A549 (cell line): ENCODE measurements at regions not wholly inside any gene's neighbourhood (a gene's known extent, or its start where the extent isn't known, plus 50 kb on each side); places are given as distances from the start of the nearest gene placed in this dataset.

ENCODE experiments used
- ATAC-seq, 2 experiments: fragments of 200-7000 bp in 1 of 2; fragments of >200 bp in 1 of 2; cut with Nextera tagmentation in 1 of 2; cut with Tn5 transposase in 1 of 2; 3 replicates each; pipeline versions ENCODE4 v1.8.0 to v1.9.1; 2018 to 2020; ENCODE audit warnings: mild to moderate bottlenecking in 1 of 2, moderate library complexity in 1 of 2
- CTCF ChIA-PET: fragments of 300-600 bp; sonication (Branson Sonifier 250); formaldehyde crosslinking; extraction: SDS; loops from one replicate; lab custom pipeline; 2021; ENCODE audit warnings: antibody characterized with exemption, inconsistent platforms; lab: Yijun Ruan, JAX
- POLR2A ChIA-PET: fragments of 350-600 bp; formaldehyde crosslinking; extraction: SDS; loops from one replicate; lab custom pipeline; 2021; ENCODE audit warnings: antibody characterized with exemption, inconsistent platforms; lab: Yijun Ruan, JAX
- DNase-seq, 2 experiments: peaks; one replicate each; pipeline versions ENCODE4 v3.0.0 to v3.0.0-alpha.2; 2011 to 2016; ENCODE audit warnings: low read depth in 1 of 2, low spot score in 1 of 2
- FAIRE-seq: peaks from 2 replicates; lab custom pipeline; 2011; peaks lifted over from hg19 to GRCh38; lab: Jason Lieb, UNC
- H3K27ac ChIP-seq, 2 experiments: fragments of >200 bp; sonication (Bioruptor Twin); formaldehyde crosslinking; 3 replicates each; pipeline ENCODE4 v1.5.1; 2016 to 2017
- H3K4me1 ChIP-seq: fragments of >200 bp; sonication (Bioruptor Twin); formaldehyde crosslinking; 3 replicates; pipeline ENCODE4 v1.6.1; 2016
- H3K4me2 ChIP-seq: fragments of >200 bp; sonication (Bioruptor Twin); formaldehyde crosslinking; 3 replicates; pipeline ENCODE4 v1.6.1; 2016
- H3K4me3 ChIP-seq: fragments of >200 bp; sonication (Bioruptor Twin); formaldehyde crosslinking; 3 replicates; pipeline ENCODE4 v1.5.1; 2016
- H3K9me3 ChIP-seq: fragments of >200 bp; sonication (Bioruptor Twin); formaldehyde crosslinking; 3 replicates; pipeline ENCODE4 v1.6.1; 2016
- CBX8 ChIP-seq: fragments of 200-600 bp; sonication (generic); IDR thresholded peaks from 2 replicates; pipeline ENCODE4 v1.6.1; 2016
- CEBPB ChIP-seq, 2 experiments: fragments of >200 bp in 1 of 2; sonication (Bioruptor Twin) in 1 of 2; formaldehyde crosslinking in 1 of 2; IDR thresholded peaks; 2 replicates each; pipeline ENCODE4 v1.6.1; 2012 to 2016
- CTCF ChIP-seq: fragments of >200 bp; sonication (Bioruptor Twin); formaldehyde crosslinking; IDR thresholded peaks from 3 replicates; pipeline ENCODE4 v1.5.1; 2016
- EHMT2 ChIP-seq: fragments of 200-600 bp; sonication (generic); IDR thresholded peaks from 2 replicates; pipeline ENCODE4 v1.6.1; 2016; ENCODE audit warnings: antibody characterized with exemption, low read depth, mild to moderate bottlenecking, moderate library complexity
- FOXS1 ChIP-seq: fragments of 250-450 bp; sonication (Bioruptor Pico); IDR thresholded peaks from 2 replicates; pipeline ENCODE4 v1.5.0; 2020; ENCODE audit warnings: mild to moderate bottlenecking, moderate library complexity
- JUNB ChIP-seq: fragments of >200 bp; sonication (Bioruptor Twin); formaldehyde crosslinking; IDR thresholded peaks from 2 replicates; pipeline ENCODE4 v1.6.1; 2016
- KDM1A ChIP-seq: fragments of 200-600 bp; sonication (generic); IDR thresholded peaks from 2 replicates; pipeline ENCODE4 v1.6.1; 2016; ENCODE audit warnings: low read depth, mild to moderate bottlenecking
- KDM5A ChIP-seq: fragments of 200-600 bp; sonication (generic); IDR thresholded peaks from 2 replicates; pipeline ENCODE4 v1.6.1; 2016; ENCODE audit warnings: antibody characterized with exemption, mild to moderate bottlenecking
- MYC ChIP-seq: IDR thresholded peaks from 2 replicates; pipeline ENCODE4 v1.6.1; 2012; ENCODE audit warnings: mild to moderate bottlenecking, inconsistent platforms, low read length, improper control_type of control experiment, borderline replicate concordance
- NFE2L2 ChIP-seq: fragments of 150-350 bp; conservative IDR thresholded peaks from 2 replicates; pipeline ENCODE4 v1.6.1; 2014; ENCODE audit warnings: low read length
- NPAS2 ChIP-seq: fragments of 250-450 bp; sonication (Bioruptor Pico); IDR thresholded peaks from 2 replicates; pipeline ENCODE4 v1.8.0; 2022; ENCODE audit warnings: mild to moderate bottlenecking, moderate library complexity, borderline replicate concordance
- PHF8 ChIP-seq: fragments of 200-600 bp; sonication (generic); IDR thresholded peaks from 2 replicates; pipeline ENCODE4 v1.6.1; 2016; ENCODE audit warnings: low read depth, mild to moderate bottlenecking, antibody characterized with exemption, moderate library complexity, borderline replicate concordance
- POLR2AphosphoS2 ChIP-seq: conservative IDR thresholded peaks from 2 replicates; pipeline ENCODE4 v1.6.1; 2012; ENCODE audit warnings: low read length, improper control_type of control experiment, inconsistent platforms
- RAD21 ChIP-seq, 2 experiments: fragments of >200 bp in 1 of 2; sonication (Bioruptor Twin) in 1 of 2; formaldehyde crosslinking in 1 of 2; IDR thresholded peaks in 1 of 2; conservative IDR thresholded peaks in 1 of 2; 2 replicates in 1 of 2; 3 replicates in 1 of 2; pipeline ENCODE4 v1.6.1; 2012 to 2018; ENCODE audit warnings: inconsistent platforms in 1 of 2
- RARB ChIP-seq: fragments of 250-450 bp; sonication (Bioruptor Pico); IDR thresholded peaks from 2 replicates; pipeline ENCODE4 v1.8.0; 2021; ENCODE audit warnings: mild to moderate bottlenecking, moderate library complexity
- REST ChIP-seq: fragments of 200-600 bp; sonication (generic); IDR thresholded peaks from 2 replicates; pipeline ENCODE4 v1.6.1; 2016; ENCODE audit warnings: antibody characterized with exemption, mild to moderate bottlenecking, moderate library complexity
- SREBF2 ChIP-seq: fragments of 450-650 bp; IDR thresholded peaks from 2 replicates; pipeline ENCODE4 v1.6.1; 2014; ENCODE audit warnings: mild to moderate bottlenecking, moderate library complexity
- TFCP2L1 ChIP-seq: fragments of 250-450 bp; sonication (Bioruptor Pico); IDR thresholded peaks from 2 replicates; pipeline ENCODE4 v1.5.0; 2021; ENCODE audit warnings: mild to moderate bottlenecking
- USF2 ChIP-seq: fragments of 450-650 bp; IDR thresholded peaks from 2 replicates; pipeline ENCODE4 v1.6.1; 2014; ENCODE audit warnings: antibody characterized with exemption
- ZSCAN20 ChIP-seq: fragments of 250-450 bp; sonication (Bioruptor Pico); IDR thresholded peaks from 2 replicates; pipeline ENCODE4 v1.8.0; 2022; ENCODE audit warnings: mild to moderate bottlenecking, moderate library complexity
- WGBS: methylation state at CpG from one replicate; pipeline ENCODE4 v1.1.6; 2017; ENCODE audit errors: missing lambda C conversion rate; 5-methylcytosine and 5-hydroxymethylcytosine counted together
- TF ChIP-seq, protein P1 (sequence below): fragments of >200 bp; sonication (Bioruptor Twin); formaldehyde crosslinking; IDR thresholded peaks from 3 replicates; pipeline ENCODE4 v1.6.1; 2016

- TF ChIP-seq FOXS1 (CRISPR knock-in tag) (no peak), MYC (no peak), REST (no peak), RARB (no peak), PHF8 (no peak), RAD21 (conservative IDR thresholded peaks at IDR 0.05 in 1 of 2, IDR thresholded peaks at IDR 0.05 in 1 of 2) (no peak), JUNB (no peak), KDM5A (no peak), CBX8 (no peak)
- POLR2A ChIA-PET, result no interaction called here
- H3K4me2 ChIP-seq, result no peak overlapping the region
- FAIRE-seq (no peak), DNase-seq (no peak), ATAC-seq (no peak)
- H3K27ac ChIP-seq, result no peak overlapping the region
- CTCF ChIA-PET, result no interaction called here
- H3K4me3 ChIP-seq, result no peak overlapping the region
- no peaks in the 10 kb centered on the region for H3K9me3 ChIP-seq
- H3K4me1 ChIP-seq, result peaks cover 5% of the 10 kb centered on the region; the same call in 1 of the 3 replicates
- WGBS, result 49% methylated on average over 3 of the region's 3 CpGs
Measured at GRCh38 chr1:99548943-99549605, 96.8 kb upstream of the PALMD start.

DNA sequence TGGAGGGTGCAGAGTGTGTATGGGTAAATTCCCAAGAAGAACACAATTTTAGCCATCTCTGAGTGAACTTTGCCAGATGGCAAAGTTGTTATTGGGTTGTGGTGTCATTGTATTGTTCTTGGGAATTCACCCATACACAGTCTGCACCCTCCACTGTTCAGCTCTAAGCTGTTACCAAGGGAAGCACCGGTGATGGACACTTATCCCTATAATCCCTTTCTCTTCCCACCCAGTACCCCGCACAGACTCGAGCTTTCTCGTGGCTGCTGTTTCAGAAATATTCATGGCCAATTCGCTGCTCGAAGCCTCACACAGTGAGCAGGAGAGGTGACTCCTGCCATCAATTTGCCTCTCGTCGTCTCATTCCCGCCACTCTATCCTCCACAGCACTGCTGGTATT, 95.7 kb upstream of the PALMD start:
- no peak for DNase-seq
- ATAC-seq, result no peak
- Histone ChIP-seq H3K4me3 (no peak overlapping the region), H3K4me2 (no peak overlapping the region), H3K4me1 (no peaks in the 10 kb centered on the region; the same call in 2 of the 3 replicates), H3K27ac (no peak overlapping the region), H3K9me3 (no peaks in the 10 kb centered on the region)
- ChIA-PET CTCF (no interaction called here), POLR2A (no interaction called here)
- FAIRE-seq, result no peak
- 85% methylated on average over 9 of the region's 9 CpGs for WGBS
- TF ChIP-seq NFE2L2 (no peak), POLR2AphosphoS2 (no peak)

- no peak overlapping the region for H3K27ac ChIP-seq
- H3K4me3 ChIP-seq, result no peak overlapping the region
- no peak overlapping the region for H3K4me2 ChIP-seq
- TF ChIP-seq RARB, result no peak
- no peak for TF ChIP-seq CBX8
- TF ChIP-seq TFCP2L1 (CRISPR knock-in tag), result no peak
- TF ChIP-seq ZSCAN20, result no peak
- TF ChIP-seq EHMT2, result no peak
- no peak for TF ChIP-seq CEBPB (IDR thresholded peaks at IDR 0.05)
- no peak for DNase-seq
- ChIA-PET POLR2A (no interaction called here), CTCF (no interaction called here)
- no peak for ATAC-seq
- H3K4me1 ChIP-seq, result no peaks in the 10 kb centered on the region; the same call in 2 of the 3 replicates
- 41% methylated on average over 2 of the region's 2 CpGs for WGBS
- H3K9me3 ChIP-seq, result no peaks in the 10 kb centered on the region
- FAIRE-seq, result no peak
Measured at GRCh38 chr1:99551812-99552614, 93.9 kb upstream of the PALMD start.

- POLR2A ChIA-PET, result no interaction called here
- no peak for ATAC-seq
- no peak for FAIRE-seq
- Histone ChIP-seq H3K4me2 (no peak overlapping the region), H3K9me3 (no peaks in the 10 kb centered on the region), H3K27ac (no peak overlapping the region), H3K4me3 (no peak overlapping the region), H3K4me1 (peaks cover 9% of the 10 kb centered on the region)
- WGBS, result 73% methylated on average over 1 of the region's 1 CpG
- DNase-seq, result no peak
- CTCF ChIA-PET, result no interaction called here
- TF ChIP-seq KDM1A (no peak), JUNB (no peak), CTCF (no peak), USF2 (no peak), NPAS2 (CRISPR knock-in tag) (no peak), ZSCAN20 (no peak), MYC (no peak), SREBF2 (no peak)
- TF ChIP-seq, protein P1, sequence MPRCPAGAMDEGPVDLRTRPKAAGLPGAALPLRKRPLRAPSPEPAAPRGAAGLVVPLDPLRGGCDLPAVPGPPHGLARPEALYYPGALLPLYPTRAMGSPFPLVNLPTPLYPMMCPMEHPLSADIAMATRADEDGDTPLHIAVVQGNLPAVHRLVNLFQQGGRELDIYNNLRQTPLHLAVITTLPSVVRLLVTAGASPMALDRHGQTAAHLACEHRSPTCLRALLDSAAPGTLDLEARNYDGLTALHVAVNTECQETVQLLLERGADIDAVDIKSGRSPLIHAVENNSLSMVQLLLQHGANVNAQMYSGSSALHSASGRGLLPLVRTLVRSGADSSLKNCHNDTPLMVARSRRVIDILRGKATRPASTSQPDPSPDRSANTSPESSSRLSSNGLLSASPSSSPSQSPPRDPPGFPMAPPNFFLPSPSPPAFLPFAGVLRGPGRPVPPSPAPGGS, result no peak
Measured at GRCh38 chr1:99553301-99553700, 92.6 kb upstream of the PALMD start.
